ENCODE measurements at regions not wholly inside any gene's neighbourhood (a gene's known extent, or its start where the extent isn't known, plus 50 kb on each side); places are given as distances from the start of the nearest gene placed in this dataset.

- Mint-ChIP-seq H3K4me3 (no peak overlapping the region), H3K27ac (no peak overlapping the region), H3K4me1 (no peaks in the 10 kb centered on the region), H3K36me3 (peaks cover 3% of the 10 kb centered on the region), H3K9me3 (no peaks in the 10 kb centered on the region), H3K27me3 (peaks cover 8% of the 10 kb centered on the region)
- DNase-seq = no peak
Observed at GRCh38 chr12:115324949-115325593, 641.1 kb upstream of the TBX3 start.

- no peak overlapping the region for H3K4me3 Mint-ChIP-seq
- no peak for DNase-seq
- no peak overlapping the region for H3K27ac Mint-ChIP-seq
- H3K36me3 Mint-ChIP-seq = peaks cover 3% of the 10 kb centered on the region
- peaks cover 8% of the 10 kb centered on the region for H3K27me3 Mint-ChIP-seq
- H3K4me1 Mint-ChIP-seq = no peaks in the 10 kb centered on the region
- no peaks in the 10 kb centered on the region for H3K9me3 Mint-ChIP-seq
Observed at GRCh38 chr12:115323223-115323905, 639.4 kb upstream of the TBX3 start.

- Mint-ChIP-seq H3K27me3 (peaks cover 8% of the 10 kb centered on the region), H3K4me3 (no peak overlapping the region), H3K4me1 (no peaks in the 10 kb centered on the region), H3K36me3 (peaks cover 3% of the 10 kb centered on the region), H3K27ac (no peak overlapping the region), H3K9me3 (no peaks in the 10 kb centered on the region)
- no peak for DNase-seq
Observed at GRCh38 chr12:115322275-115322674, 638.3 kb upstream of the TBX3 start.

GRCh38 chr12:115320967-115321366 lies 637.0 kb upstream of the TBX3 start:
- Mint-ChIP-seq H3K4me3 (no peak overlapping the region), H3K9me3 (no peaks in the 10 kb centered on the region), H3K27me3 (peaks cover 8% of the 10 kb centered on the region), H3K36me3 (peaks cover 3% of the 10 kb centered on the region), H3K4me1 (no peaks in the 10 kb centered on the region), H3K27ac (no peak overlapping the region)
- DNase-seq = no peak

- H3K27me3 Mint-ChIP-seq = peaks cover 8% of the 10 kb centered on the region
- DNase-seq = no peak
- no peak overlapping the region for H3K27ac Mint-ChIP-seq
Observed at GRCh38 chr12:115320451-115320850, 636.5 kb upstream of the TBX3 start.

GRCh38 chr12:115319446-115320040 lies 635.6 kb upstream of the TBX3 start:
- Mint-ChIP-seq H3K27ac (no peak overlapping the region), H3K27me3 (peaks cover 8% of the 10 kb centered on the region), H3K4me3 (no peak overlapping the region), H3K9me3 (no peaks in the 10 kb centered on the region), H3K4me1 (no peaks in the 10 kb centered on the region), H3K36me3 (peaks cover 3% of the 10 kb centered on the region)
- DNase-seq = no peak

More at GRCh38 chr12:115320451-115320850, 636.5 kb upstream of the TBX3 start:
- H3K4me3 Mint-ChIP-seq = no peak overlapping the region
- H3K4me1 Mint-ChIP-seq = no peaks in the 10 kb centered on the region
- H3K36me3 Mint-ChIP-seq = peaks cover 3% of the 10 kb centered on the region
- no peaks in the 10 kb centered on the region for H3K9me3 Mint-ChIP-seq

GRCh38 chr12:115313929-115314328 lies 630.0 kb upstream of the TBX3 start:
- Mint-ChIP-seq H3K9me3 (no peaks in the 10 kb centered on the region), H3K27ac (no peak overlapping the region), H3K36me3 (no peaks in the 10 kb centered on the region), H3K27me3 (no peaks in the 10 kb centered on the region), H3K4me3 (no peak overlapping the region), H3K4me1 (no peaks in the 10 kb centered on the region)
- no peak for DNase-seq

- no peaks in the 10 kb centered on the region for H3K4me1 Mint-ChIP-seq
- no peak overlapping the region for H3K27ac Mint-ChIP-seq
- H3K4me3 Mint-ChIP-seq = no peak overlapping the region
- DNase-seq = no peak
- no peaks in the 10 kb centered on the region for H3K9me3 Mint-ChIP-seq
- no peaks in the 10 kb centered on the region for H3K36me3 Mint-ChIP-seq
- H3K27me3 Mint-ChIP-seq = no peaks in the 10 kb centered on the region
Observed at GRCh38 chr12:115312901-115313300, 628.9 kb upstream of the TBX3 start.

GRCh38 chr12:115311875-115312274 lies 627.9 kb upstream of the TBX3 start:
- no peak overlapping the region for H3K27ac Mint-ChIP-seq
- no peaks in the 10 kb centered on the region for H3K36me3 Mint-ChIP-seq
- no peak overlapping the region for H3K4me3 Mint-ChIP-seq
- no peak for DNase-seq
- H3K27me3 Mint-ChIP-seq = no peaks in the 10 kb centered on the region
- H3K9me3 Mint-ChIP-seq = no peaks in the 10 kb centered on the region
- H3K4me1 Mint-ChIP-seq = no peaks in the 10 kb centered on the region

- H3K4me1 Mint-ChIP-seq = no peaks in the 10 kb centered on the region
- H3K9me3 Mint-ChIP-seq = no peaks in the 10 kb centered on the region
- no peak overlapping the region for H3K27ac Mint-ChIP-seq
- H3K27me3 Mint-ChIP-seq = peaks cover under 1% of the 10 kb centered on the region
- H3K36me3 Mint-ChIP-seq = no peaks in the 10 kb centered on the region
- H3K4me3 Mint-ChIP-seq = no peak overlapping the region
- DNase-seq = no peak
Observed at GRCh38 chr12:115308918-115309317, 624.9 kb upstream of the TBX3 start.

GRCh38 chr12:115306380-115306779 lies 622.4 kb upstream of the TBX3 start:
- no peak overlapping the region for H3K4me3 Mint-ChIP-seq
- no peaks in the 10 kb centered on the region for H3K4me1 Mint-ChIP-seq
- DNase-seq = no peak
- peaks cover 4% of the 10 kb centered on the region for H3K27me3 Mint-ChIP-seq
- H3K36me3 Mint-ChIP-seq = no peaks in the 10 kb centered on the region
- no peak overlapping the region for H3K27ac Mint-ChIP-seq
- peaks cover 7% of the 10 kb centered on the region for H3K9me3 Mint-ChIP-seq

GRCh38 chr12:115305867-115306266 lies 621.9 kb upstream of the TBX3 start:
- H3K36me3 Mint-ChIP-seq = no peaks in the 10 kb centered on the region
- peaks cover 4% of the 10 kb centered on the region for H3K27me3 Mint-ChIP-seq
- H3K27ac Mint-ChIP-seq = no peak overlapping the region
- H3K4me1 Mint-ChIP-seq = no peaks in the 10 kb centered on the region
- H3K4me3 Mint-ChIP-seq = no peak overlapping the region
- DNase-seq = no peak
- peaks cover 7% of the 10 kb centered on the region for H3K9me3 Mint-ChIP-seq

GRCh38 chr12:115305275-115305674 lies 621.3 kb upstream of the TBX3 start:
- no peaks in the 10 kb centered on the region for H3K4me1 Mint-ChIP-seq
- H3K36me3 Mint-ChIP-seq = no peaks in the 10 kb centered on the region
- H3K4me3 Mint-ChIP-seq = no peak overlapping the region
- peaks cover 4% of the 10 kb centered on the region for H3K27me3 Mint-ChIP-seq
- H3K27ac Mint-ChIP-seq = no peak overlapping the region
- peaks cover 7% of the 10 kb centered on the region for H3K9me3 Mint-ChIP-seq
- no peak for DNase-seq

GRCh38 chr12:115303723-115304309 lies 619.8 kb upstream of the TBX3 start:
- Mint-ChIP-seq H3K4me3 (no peak overlapping the region), H3K27me3 (peaks cover 4% of the 10 kb centered on the region), H3K4me1 (no peaks in the 10 kb centered on the region), H3K36me3 (no peaks in the 10 kb centered on the region), H3K27ac (no peak overlapping the region), H3K9me3 (peaks cover 7% of the 10 kb centered on the region)
- no peak for DNase-seq

GRCh38 chr12:115297445-115297844 lies 613.5 kb upstream of the TBX3 start:
- H3K36me3 Mint-ChIP-seq = no peaks in the 10 kb centered on the region
- no peaks in the 10 kb centered on the region for H3K27me3 Mint-ChIP-seq
- H3K9me3 Mint-ChIP-seq = peaks cover 4% of the 10 kb centered on the region
- H3K4me3 Mint-ChIP-seq = no peak overlapping the region
- no peaks in the 10 kb centered on the region for H3K4me1 Mint-ChIP-seq
- H3K27ac Mint-ChIP-seq = no peak overlapping the region
- DNase-seq = no peak
